SK-N-MC (cell line): ENCODE measurements at regions not wholly inside any gene's neighbourhood (a gene's known extent, or its start where the extent isn't known, plus 50 kb on each side); places are given as distances from the start of the nearest gene placed in this dataset.
A peak's percentile ranks its signal among the peaks of the same experiment; 100 is the strongest.

Source experiments
- DNase-seq: peaks from one replicate; pipeline ENCODE4 v3.0.0-alpha.2; 2011; ENCODE audit warnings: low read depth, low spot score
- H3K27ac ChIP-seq: fragments of 200-600 bp; sonication (generic); 2 replicates; pipeline ENCODE4 v1.5.1; 2016; ENCODE audit warnings: mixed run types
- H3K36me3 ChIP-seq: fragments of 200-600 bp; sonication (generic); 2 replicates; pipeline ENCODE4 v1.6.1; 2017; ENCODE audit warnings: antibody characterized with exemption, low read length, mixed read lengths; ENCODE audit not compliant: insufficient read depth
- H3K4me3 ChIP-seq: fragments of 200-600 bp; sonication (generic); 2 replicates; pipeline ENCODE4 v1.5.1; 2016
- H3K9ac ChIP-seq: fragments of 200-600 bp; sonication (generic); 2 replicates; pipeline ENCODE4 v1.8.0; 2017; ENCODE audit warnings: mixed run types, mixed read lengths; ENCODE audit not compliant: insufficient read length
- H3K9me3 ChIP-seq: fragments of 200-600 bp; sonication (generic); 2 replicates; pipeline ENCODE4 v1.6.1; 2017; ENCODE audit warnings: low read depth, mild to moderate bottlenecking, antibody characterized with exemption, low read length, moderate library complexity, mixed read lengths
- EZH2 ChIP-seq: fragments of 200-600 bp; sonication (generic); IDR thresholded peaks from one replicate; pipeline ENCODE4 v1.6.1; 2017; ENCODE audit warnings: antibody characterized with exemption
- FOXP2 ChIP-seq: optimal IDR thresholded peaks from 2 replicates; pipeline ENCODE3; 2011; ENCODE audit warnings: mild to moderate bottlenecking, moderate library complexity; ENCODE audit not compliant: insufficient read depth; ENCODE audit errors: extremely low read length, control extremely low read depth
- POLR2AphosphoS5 ChIP-seq: IDR thresholded peaks from 2 replicates; pipeline ENCODE4 v1.6.1; 2012; ENCODE audit warnings: mild to moderate bottlenecking, low read depth, low read length, borderline replicate concordance

- DNase-seq: no peak
- H3K9ac ChIP-seq: no peak overlapping the region
- H3K9me3 ChIP-seq: no peaks in the 10 kb centered on the region
- H3K27ac ChIP-seq: no peak overlapping the region
- no peaks in the 10 kb centered on the region for H3K36me3 ChIP-seq
- H3K4me3 ChIP-seq: no peak overlapping the region
- TF ChIP-seq EZH2: no peak
- no peak for TF ChIP-seq FOXP2
- no peak for TF ChIP-seq POLR2AphosphoS5
These were observed 244.2 kb upstream of the ZC3H15 start for GRCh38 chr2:186241874-186242273.

GRCh38 chr2:186254759-186255158 lies 231.3 kb upstream of the ZC3H15 start:
- Histone ChIP-seq H3K9ac (no peak overlapping the region), H3K4me3 (no peak overlapping the region), H3K27ac (no peak overlapping the region), H3K36me3 (no peaks in the 10 kb centered on the region), H3K9me3 (no peaks in the 10 kb centered on the region)
- DNase-seq: no peak
- no peak for TF ChIP-seq POLR2AphosphoS5
- no peak for TF ChIP-seq EZH2
- TF ChIP-seq FOXP2: no peak

GRCh38 chr2:186255823-186256222 lies 230.2 kb upstream of the ZC3H15 start:
- TF ChIP-seq EZH2: no peak
- no peak for TF ChIP-seq FOXP2
- no peak for TF ChIP-seq POLR2AphosphoS5
- no peak for DNase-seq
- no peak overlapping the region for H3K27ac ChIP-seq
- H3K36me3 ChIP-seq: no peaks in the 10 kb centered on the region
- H3K4me3 ChIP-seq: no peak overlapping the region
- H3K9me3 ChIP-seq: no peaks in the 10 kb centered on the region
- H3K9ac ChIP-seq: no peak overlapping the region

- Histone ChIP-seq H3K36me3 (no peaks in the 10 kb centered on the region), H3K9ac (no peak overlapping the region), H3K4me3 (no peak overlapping the region), H3K9me3 (no peaks in the 10 kb centered on the region), H3K27ac (no peak overlapping the region)
- TF ChIP-seq POLR2AphosphoS5: no peak
- no peak for TF ChIP-seq EZH2
- no peak for TF ChIP-seq FOXP2
- DNase-seq: peak; percentile 32
These were observed 229.5 kb upstream of the ZC3H15 start for GRCh38 chr2:186256540-186256939.

GRCh38 chr2:186263673-186264250 lies 222.3 kb upstream of the ZC3H15 start:
- TF ChIP-seq FOXP2: no peak
- no peak for TF ChIP-seq EZH2
- no peak for TF ChIP-seq POLR2AphosphoS5
- Histone ChIP-seq H3K27ac (no peak overlapping the region), H3K9ac (no peak overlapping the region), H3K36me3 (no peaks in the 10 kb centered on the region), H3K4me3 (no peak overlapping the region), H3K9me3 (no peaks in the 10 kb centered on the region)
- DNase-seq: no peak

GRCh38 chr2:186269536-186269935 lies 216.5 kb upstream of the ZC3H15 start:
- no peaks in the 10 kb centered on the region for H3K36me3 ChIP-seq
- DNase-seq: no peak
- TF ChIP-seq FOXP2 (no peak), EZH2 (no peak), POLR2AphosphoS5 (no peak)
- H3K4me3 ChIP-seq: no peak overlapping the region
- H3K9me3 ChIP-seq: no peaks in the 10 kb centered on the region
- no peak overlapping the region for H3K27ac ChIP-seq
- H3K9ac ChIP-seq: no peak overlapping the region

GRCh38 chr2:186273953-186274352 lies 212.1 kb upstream of the ZC3H15 start:
- no peak for DNase-seq
- Histone ChIP-seq H3K9me3 (no peaks in the 10 kb centered on the region), H3K36me3 (no peaks in the 10 kb centered on the region), H3K9ac (no peak overlapping the region), H3K4me3 (no peak overlapping the region), H3K27ac (no peak overlapping the region)
- no peak for TF ChIP-seq FOXP2

- Histone ChIP-seq H3K9ac (no peak overlapping the region), H3K27ac (no peak overlapping the region), H3K4me3 (no peak overlapping the region), H3K36me3 (no peaks in the 10 kb centered on the region), H3K9me3 (no peaks in the 10 kb centered on the region)
- DNase-seq: no peak
- TF ChIP-seq POLR2AphosphoS5 (no peak), FOXP2 (no peak), EZH2 (no peak)
These were observed 211.0 kb upstream of the ZC3H15 start for GRCh38 chr2:186274936-186275575.

GRCh38 chr2:186276909-186277308 lies 209.2 kb upstream of the ZC3H15 start:
- Histone ChIP-seq H3K27ac (no peak overlapping the region), H3K9me3 (no peaks in the 10 kb centered on the region), H3K36me3 (no peaks in the 10 kb centered on the region), H3K4me3 (no peak overlapping the region), H3K9ac (no peak overlapping the region)
- TF ChIP-seq FOXP2 (no peak), POLR2AphosphoS5 (no peak), EZH2 (no peak)
- DNase-seq: no peak
